ENCODE measurements at regions not wholly inside any gene's neighbourhood (a gene's known extent, or its start where the extent isn't known, plus 50 kb on each side); places are given as distances from the start of the nearest gene placed in this dataset.

- no peak overlapping the region for H3K27ac ChIP-seq
- H3K36me3 ChIP-seq = no peaks in the 10 kb centered on the region
- DNase-seq = no peak
- no peaks in the 10 kb centered on the region for H3K27me3 ChIP-seq
- H3K9me3 ChIP-seq (replicated peaks) = no peaks in the 10 kb centered on the region
- H3K4me3 ChIP-seq = no peak overlapping the region
- no peaks in the 10 kb centered on the region for H3K4me1 ChIP-seq
Observed at GRCh38 chr18:60130284-60130683, 230.5 kb downstream of the PMAIP1 start.

- Histone ChIP-seq H3K9me3 (replicated peaks) (no peaks in the 10 kb centered on the region), H3K4me3 (no peak overlapping the region), H3K4me1 (no peaks in the 10 kb centered on the region), H3K27me3 (no peaks in the 10 kb centered on the region), H3K36me3 (no peaks in the 10 kb centered on the region), H3K27ac (no peak overlapping the region)
- DNase-seq = no peak
Observed at GRCh38 chr18:60123031-60123430, 223.2 kb downstream of the PMAIP1 start.

- no peaks in the 10 kb centered on the region for H3K4me1 ChIP-seq
- no peaks in the 10 kb centered on the region for H3K9me3 ChIP-seq (replicated peaks)
- no peak overlapping the region for H3K4me3 ChIP-seq
- no peaks in the 10 kb centered on the region for H3K27me3 ChIP-seq
- H3K27ac ChIP-seq = no peak overlapping the region
- DNase-seq = no peak
- H3K36me3 ChIP-seq = no peaks in the 10 kb centered on the region
Observed at GRCh38 chr18:60122339-60122738, 222.5 kb downstream of the PMAIP1 start.

- H3K36me3 ChIP-seq = no peaks in the 10 kb centered on the region
- H3K4me3 ChIP-seq = no peak overlapping the region
- H3K27me3 ChIP-seq = no peaks in the 10 kb centered on the region
- no peak overlapping the region for H3K27ac ChIP-seq
- H3K4me1 ChIP-seq = no peaks in the 10 kb centered on the region
- H3K9me3 ChIP-seq (replicated peaks) = no peaks in the 10 kb centered on the region
- DNase-seq = no peak
Observed at GRCh38 chr18:60120231-60120750, 220.5 kb downstream of the PMAIP1 start.

- Histone ChIP-seq H3K36me3 (no peaks in the 10 kb centered on the region), H3K27me3 (no peaks in the 10 kb centered on the region), H3K9me3 (replicated peaks) (no peaks in the 10 kb centered on the region), H3K4me3 (no peak overlapping the region), H3K4me1 (no peaks in the 10 kb centered on the region), H3K27ac (no peak overlapping the region)
- DNase-seq = no peak
Observed at GRCh38 chr18:60117321-60117720, 217.5 kb downstream of the PMAIP1 start.

GRCh38 chr18:60113396-60113795, 213.6 kb downstream of the PMAIP1 start:
- Histone ChIP-seq H3K4me1 (no peaks in the 10 kb centered on the region), H3K36me3 (no peaks in the 10 kb centered on the region), H3K9me3 (replicated peaks) (no peaks in the 10 kb centered on the region), H3K27ac (no peak overlapping the region), H3K27me3 (no peaks in the 10 kb centered on the region), H3K4me3 (no peak overlapping the region)
- DNase-seq = no peak

GRCh38 chr18:60112369-60112768, 212.6 kb downstream of the PMAIP1 start:
- Histone ChIP-seq H3K27me3 (no peaks in the 10 kb centered on the region), H3K4me1 (no peaks in the 10 kb centered on the region), H3K36me3 (no peaks in the 10 kb centered on the region), H3K27ac (no peak overlapping the region), H3K4me3 (no peak overlapping the region), H3K9me3 (replicated peaks) (no peaks in the 10 kb centered on the region)
- DNase-seq = no peak

GRCh38 chr18:60111525-60111924, 211.7 kb downstream of the PMAIP1 start:
- Histone ChIP-seq H3K36me3 (no peaks in the 10 kb centered on the region), H3K27me3 (no peaks in the 10 kb centered on the region)
- no peak for DNase-seq

GRCh38 chr18:60110836-60111235, 211.0 kb downstream of the PMAIP1 start:
- no peak overlapping the region for H3K27ac ChIP-seq
- DNase-seq = no peak
- H3K4me1 ChIP-seq = no peaks in the 10 kb centered on the region

More at GRCh38 chr18:60111525-60111924, 211.7 kb downstream of the PMAIP1 start:
- no peaks in the 10 kb centered on the region for H3K4me1 ChIP-seq
- no peaks in the 10 kb centered on the region for H3K9me3 ChIP-seq (replicated peaks)
- H3K4me3 ChIP-seq = no peak overlapping the region
- no peak overlapping the region for H3K27ac ChIP-seq

GRCh38 chr18:60100778-60101177, 201.0 kb downstream of the PMAIP1 start:
- Histone ChIP-seq H3K36me3 (no peaks in the 10 kb centered on the region), H3K4me1 (no peaks in the 10 kb centered on the region), H3K4me3 (no peak overlapping the region), H3K27ac (no peak overlapping the region), H3K9me3 (replicated peaks) (no peaks in the 10 kb centered on the region), H3K27me3 (no peaks in the 10 kb centered on the region)
- DNase-seq = no peak

More at GRCh38 chr18:60110836-60111235, 211.0 kb downstream of the PMAIP1 start:
- H3K27me3 ChIP-seq = no peaks in the 10 kb centered on the region
- no peaks in the 10 kb centered on the region for H3K9me3 ChIP-seq (replicated peaks)
- H3K4me3 ChIP-seq = no peak overlapping the region
- no peaks in the 10 kb centered on the region for H3K36me3 ChIP-seq

GRCh38 chr18:60099709-60100108, 199.9 kb downstream of the PMAIP1 start:
- Histone ChIP-seq H3K27me3 (no peaks in the 10 kb centered on the region), H3K36me3 (no peaks in the 10 kb centered on the region), H3K9me3 (replicated peaks) (no peaks in the 10 kb centered on the region), H3K4me1 (no peaks in the 10 kb centered on the region), H3K4me3 (no peak overlapping the region), H3K27ac (no peak overlapping the region)
- no peak for DNase-seq

GRCh38 chr18:60096428-60096827, 196.6 kb downstream of the PMAIP1 start:
- Histone ChIP-seq H3K27ac (no peak overlapping the region), H3K4me3 (no peak overlapping the region), H3K27me3 (no peaks in the 10 kb centered on the region), H3K36me3 (no peaks in the 10 kb centered on the region), H3K9me3 (replicated peaks) (no peaks in the 10 kb centered on the region), H3K4me1 (no peaks in the 10 kb centered on the region)
- no peak for DNase-seq

- Histone ChIP-seq H3K4me3 (no peak overlapping the region), H3K4me1 (no peaks in the 10 kb centered on the region), H3K27me3 (no peaks in the 10 kb centered on the region), H3K9me3 (replicated peaks) (no peaks in the 10 kb centered on the region), H3K27ac (no peak overlapping the region), H3K36me3 (no peaks in the 10 kb centered on the region)
- no peak for DNase-seq
Observed at GRCh38 chr18:60092073-60092472, 192.3 kb downstream of the PMAIP1 start.

- Histone ChIP-seq H3K36me3 (no peaks in the 10 kb centered on the region), H3K4me3 (no peak overlapping the region), H3K27ac (no peak overlapping the region), H3K4me1 (no peaks in the 10 kb centered on the region), H3K9me3 (replicated peaks) (no peaks in the 10 kb centered on the region), H3K27me3 (no peaks in the 10 kb centered on the region)
- no peak for DNase-seq
Observed at GRCh38 chr18:60090170-60090569, 190.4 kb downstream of the PMAIP1 start.

- DNase-seq = no peak
- Histone ChIP-seq H3K36me3 (no peaks in the 10 kb centered on the region), H3K27ac (no peak overlapping the region), H3K9me3 (replicated peaks) (no peaks in the 10 kb centered on the region), H3K4me3 (no peak overlapping the region), H3K27me3 (no peaks in the 10 kb centered on the region), H3K4me1 (no peaks in the 10 kb centered on the region)
Observed at GRCh38 chr18:60082790-60083189, 183.0 kb downstream of the PMAIP1 start.

GRCh38 chr18:60082282-60082681, 182.5 kb downstream of the PMAIP1 start:
- H3K4me3 ChIP-seq = no peak overlapping the region
- no peaks in the 10 kb centered on the region for H3K36me3 ChIP-seq
- no peaks in the 10 kb centered on the region for H3K4me1 ChIP-seq
- H3K27ac ChIP-seq = no peak overlapping the region
- H3K9me3 ChIP-seq (replicated peaks) = no peaks in the 10 kb centered on the region
- DNase-seq = no peak
- no peaks in the 10 kb centered on the region for H3K27me3 ChIP-seq
